HG02852 (cell line): ENCODE measurements at regions not wholly inside any gene's neighbourhood (a gene's known extent, or its start where the extent isn't known, plus 50 kb on each side); places are given as distances from the start of the nearest gene placed in this dataset.
"Not testable (repeated sequence)": the region's sequence is repeated elsewhere in the genome, so short reads cannot be mapped to it uniquely, and the experiment has no call there.

ENCODE experiments used
- ATAC-seq: cut with Tn5 transposase; IDR thresholded peaks from one replicate; pipeline ENCODE4 v1.9.1; 2021; ENCODE audit warnings: mild to moderate bottlenecking, moderate library complexity; ENCODE audit not compliant: unreplicated experiment

- ATAC-seq: no peak
These were observed 128.5 kb downstream of the IRX5 start for GRCh38 chr16:55059146-55059545.

- ATAC-seq: no peak
These were observed 130.5 kb downstream of the IRX5 start for GRCh38 chr16:55061126-55061525.

- ATAC-seq: no peak
These were observed 131.8 kb downstream of the IRX5 start for GRCh38 chr16:55062442-55062841.

- no peak for ATAC-seq
These were observed 142.3 kb downstream of the IRX5 start for GRCh38 chr16:55072976-55073375.

GRCh38 chr16:55073830-55074229 lies 143.2 kb downstream of the IRX5 start:
- ATAC-seq: no peak

GRCh38 chr16:55075208-55075607 lies 144.5 kb downstream of the IRX5 start:
- not testable (repeated sequence) for ATAC-seq

- ATAC-seq: no peak
These were observed 145.4 kb downstream of the IRX5 start for GRCh38 chr16:55076053-55076452.

- no peak for ATAC-seq
These were observed 146.6 kb downstream of the IRX5 start for GRCh38 chr16:55077266-55077665.

- ATAC-seq: no peak
These were observed 147.5 kb downstream of the IRX5 start for GRCh38 chr16:55078153-55078552.

- ATAC-seq: no peak
These were observed 148.2 kb downstream of the IRX5 start for GRCh38 chr16:55078699-55079410.

- ATAC-seq: no peak
These were observed 151.2 kb downstream of the IRX5 start for GRCh38 chr16:55081622-55082590.

- no peak for ATAC-seq
These were observed 151.9 kb downstream of the IRX5 start for GRCh38 chr16:55082591-55082976.

- no peak for ATAC-seq
These were observed 152.4 kb downstream of the IRX5 start for GRCh38 chr16:55083052-55083451.

- ATAC-seq: no peak
These were observed 157.4 kb downstream of the IRX5 start for GRCh38 chr16:55088098-55088497.

GRCh38 chr16:55089600-55089999 lies 158.9 kb downstream of the IRX5 start:
- no peak for ATAC-seq

- ATAC-seq: no peak
These were observed 160.7 kb downstream of the IRX5 start for GRCh38 chr16:55091213-55091870.

GRCh38 chr16:55091871-55092230 lies 161.2 kb downstream of the IRX5 start:
- ATAC-seq: no peak

- ATAC-seq: no peak
These were observed 169.4 kb downstream of the IRX5 start for GRCh38 chr16:55100100-55100499.

- no peak for ATAC-seq
These were observed 170.4 kb downstream of the IRX5 start for GRCh38 chr16:55101026-55101425.

- no peak for ATAC-seq
These were observed 171.4 kb downstream of the IRX5 start for GRCh38 chr16:55102077-55102476.

- ATAC-seq: no peak
These were observed 171.9 kb downstream of the IRX5 start for GRCh38 chr16:55102531-55102930.

- ATAC-seq: no peak
These were observed 177.2 kb downstream of the IRX5 start for GRCh38 chr16:55107851-55108250.
